NB4 (cell line): ENCODE measurements at regions not wholly inside any gene's neighbourhood (a gene's known extent, or its start where the extent isn't known, plus 50 kb on each side); places are given as distances from the start of the nearest gene placed in this dataset.

Source experiments
- MYC ChIP-seq: IDR thresholded peaks from 2 replicates; pipeline ENCODE4 v1.6.1; 2011; ENCODE audit warnings: low read depth, low read length
- POLR2A ChIP-seq: IDR thresholded peaks from 2 replicates; pipeline ENCODE4 v1.6.1; 2011; ENCODE audit warnings: mild to moderate bottlenecking; ENCODE audit not compliant: insufficient read length; ENCODE audit errors: extremely low read depth
- TF ChIP-seq, protein P1 (sequence below): IDR thresholded peaks from one replicate; pipeline ENCODE4 v1.5.1; 2012; ENCODE audit warnings: low read depth, low read length
- TF ChIP-seq, protein P2 (sequence below): IDR thresholded peaks from 2 replicates; pipeline ENCODE4 v1.6.1; 2011; ENCODE audit warnings: low read depth, low read length

DNA sequence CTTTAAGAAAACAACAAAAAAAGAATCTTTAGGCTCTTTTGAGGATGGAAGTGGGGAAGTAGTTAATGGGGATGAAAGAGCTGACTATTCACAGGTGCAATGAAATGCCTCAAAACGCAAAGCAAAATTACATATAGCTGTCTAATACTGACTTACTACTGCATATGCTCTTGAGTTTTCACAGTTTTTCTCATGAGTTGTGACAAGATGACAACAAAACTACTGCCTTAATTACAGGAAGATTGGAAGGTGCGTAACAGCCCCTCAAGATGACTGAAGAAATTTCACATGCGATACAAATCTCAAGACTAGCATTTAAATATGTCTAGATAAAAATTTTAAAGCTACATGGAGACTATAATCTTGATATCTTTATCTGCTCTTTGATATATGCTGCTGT is 547.8 kb upstream of the POU3F2 start:
- TF ChIP-seq, protein P1, sequence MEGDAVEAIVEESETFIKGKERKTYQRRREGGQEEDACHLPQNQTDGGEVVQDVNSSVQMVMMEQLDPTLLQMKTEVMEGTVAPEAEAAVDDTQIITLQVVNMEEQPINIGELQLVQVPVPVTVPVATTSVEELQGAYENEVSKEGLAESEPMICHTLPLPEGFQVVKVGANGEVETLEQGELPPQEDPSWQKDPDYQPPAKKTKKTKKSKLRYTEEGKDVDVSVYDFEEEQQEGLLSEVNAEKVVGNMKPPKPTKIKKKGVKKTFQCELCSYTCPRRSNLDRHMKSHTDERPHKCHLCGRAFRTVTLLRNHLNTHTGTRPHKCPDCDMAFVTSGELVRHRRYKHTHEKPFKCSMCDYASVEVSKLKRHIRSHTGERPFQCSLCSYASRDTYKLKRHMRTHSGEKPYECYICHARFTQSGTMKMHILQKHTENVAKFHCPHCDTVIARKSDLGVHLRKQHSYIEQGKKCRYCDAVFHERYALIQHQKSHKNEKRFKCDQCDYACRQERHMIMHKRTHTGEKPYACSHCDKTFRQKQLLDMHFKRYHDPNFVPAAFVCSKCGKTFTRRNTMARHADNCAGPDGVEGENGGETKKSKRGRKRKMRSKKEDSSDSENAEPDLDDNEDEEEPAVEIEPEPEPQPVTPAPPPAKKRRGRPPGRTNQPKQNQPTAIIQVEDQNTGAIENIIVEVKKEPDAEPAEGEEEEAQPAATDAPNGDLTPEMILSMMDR = no peak
- no peak for TF ChIP-seq POLR2A
- TF ChIP-seq, protein P2, sequence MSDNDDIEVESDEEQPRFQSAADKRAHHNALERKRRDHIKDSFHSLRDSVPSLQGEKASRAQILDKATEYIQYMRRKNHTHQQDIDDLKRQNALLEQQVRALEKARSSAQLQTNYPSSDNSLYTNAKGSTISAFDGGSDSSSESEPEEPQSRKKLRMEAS = no peak
- no peak for TF ChIP-seq MYC
